Left colon (tissue), 2 donors: ENCODE measurements at regions not wholly inside any gene's neighbourhood (a gene's known extent, or its start where the extent isn't known, plus 50 kb on each side); places are given as distances from the start of the nearest gene placed in this dataset.

Experiments
- ATAC-seq: fragments of 200-7000 bp; cut with Tn5 transposase; one replicate; pipeline ENCODE4 v1.9.1; 2020; ENCODE audit warnings: mild to moderate bottlenecking, moderate library complexity
- DNase-seq, 2 donors: peaks; one replicate each; pipeline ENCODE4 v3.0.0-alpha.2; 2020
- intact Hi-C, 2 donors: fragments of 100-400 bp; cut with DNase I in 1 of 2; cut with micrococcal nuclease in 1 of 2; formaldehyde crosslinking; loops; one replicate each; pipeline versions ENCODE4 v1.11.2 to v1.14.0; 2022; cut with DNase I, micrococcal nuclease
- donor health status: DM: no; HTN: no; CAD: no.
- donor health status: DM: yes; HTN: yes; CAD: no.

DNA sequence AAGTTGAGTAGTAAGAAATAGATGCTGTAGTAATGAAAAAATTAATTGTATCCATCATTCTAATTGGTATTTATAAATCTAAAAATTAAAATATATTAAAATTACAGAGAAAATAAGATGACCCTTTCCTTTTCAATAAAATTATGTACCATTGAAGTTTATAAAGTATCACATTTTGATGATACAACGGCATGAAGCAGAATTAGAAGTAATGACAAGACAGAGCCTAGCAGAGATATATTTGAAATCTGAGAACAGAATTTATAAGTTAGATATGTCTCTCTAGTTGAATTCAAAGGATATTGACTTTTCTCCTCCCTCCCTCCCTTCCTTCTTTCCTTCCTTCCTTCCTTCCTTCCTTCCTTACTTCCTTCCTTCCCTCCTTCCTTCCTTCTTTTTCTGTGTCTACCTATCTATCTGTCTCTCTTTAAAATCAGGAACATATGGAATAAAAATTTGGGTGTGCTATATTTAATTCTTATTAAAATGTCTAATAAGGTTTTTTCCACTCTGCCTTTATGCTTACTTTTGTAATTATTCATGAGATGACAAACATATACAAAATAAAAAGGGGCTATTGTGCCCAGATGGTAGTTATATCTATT, 258.5 kb upstream of the CD180 start:
- DNase-seq (no peak), ATAC-seq (no peak)
- intact Hi-C loops = no loop called here

- ATAC-seq = no peak
- intact Hi-C loops = no loop called here
- DNase-seq = no peak
Measured at GRCh38 chr5:67453111-67453905, 256.7 kb upstream of the CD180 start.

GRCh38 chr5:67451640-67452279, 255.2 kb upstream of the CD180 start:
- no peak for DNase-seq
- ATAC-seq = no peak
- intact Hi-C loops = no loop called here

DNA sequence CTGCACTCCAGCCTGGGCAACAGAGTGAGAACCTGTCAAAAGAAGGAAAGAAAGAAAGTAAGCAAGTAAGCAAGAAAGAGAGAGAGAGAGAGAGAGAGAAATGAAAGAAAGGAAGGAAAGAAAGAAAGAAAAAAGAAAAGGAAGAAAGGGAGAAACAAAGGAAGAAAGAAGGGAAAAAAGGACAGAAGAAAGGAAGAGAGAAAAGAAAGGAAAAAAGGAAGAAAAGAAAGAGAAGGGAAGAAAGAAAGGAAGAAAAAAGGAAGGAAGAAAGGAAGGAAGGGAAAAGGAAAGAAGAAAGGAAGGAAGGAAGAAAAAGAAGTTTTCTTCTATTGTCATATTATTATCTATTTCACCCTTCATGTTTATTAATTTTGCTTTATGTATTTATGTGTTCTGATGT, 251.1 kb upstream of the CD180 start:
- intact Hi-C loops = no loop called here
- no peak for DNase-seq
- no peak for ATAC-seq

- intact Hi-C loops = no loop called here
- DNase-seq (no peak), ATAC-seq (no peak)
Measured at GRCh38 chr5:67437905-67438845, 241.6 kb upstream of the CD180 start.

DNA sequence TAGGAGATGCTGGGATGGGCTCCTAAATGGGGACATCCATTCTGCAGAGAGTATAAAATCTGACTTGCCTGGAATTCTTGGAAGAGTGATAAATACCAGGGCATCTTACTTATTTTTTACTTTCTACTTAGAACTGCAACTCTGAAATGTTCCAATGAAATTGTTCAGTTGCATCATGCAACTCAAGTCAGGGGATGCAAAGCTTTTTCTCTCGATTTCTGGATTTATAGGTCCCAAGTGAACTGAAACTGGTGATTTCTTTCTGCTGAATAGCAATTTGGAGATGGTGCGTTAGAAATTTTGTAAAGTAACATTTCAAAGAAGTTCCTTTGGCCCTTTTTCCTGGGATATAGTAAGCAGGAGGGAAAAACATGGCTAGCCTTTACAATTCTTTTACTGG, 238.4 kb upstream of the CD180 start:
- no peak for ATAC-seq
- intact Hi-C loops = no loop called here
- DNase-seq = no peak

DNA sequence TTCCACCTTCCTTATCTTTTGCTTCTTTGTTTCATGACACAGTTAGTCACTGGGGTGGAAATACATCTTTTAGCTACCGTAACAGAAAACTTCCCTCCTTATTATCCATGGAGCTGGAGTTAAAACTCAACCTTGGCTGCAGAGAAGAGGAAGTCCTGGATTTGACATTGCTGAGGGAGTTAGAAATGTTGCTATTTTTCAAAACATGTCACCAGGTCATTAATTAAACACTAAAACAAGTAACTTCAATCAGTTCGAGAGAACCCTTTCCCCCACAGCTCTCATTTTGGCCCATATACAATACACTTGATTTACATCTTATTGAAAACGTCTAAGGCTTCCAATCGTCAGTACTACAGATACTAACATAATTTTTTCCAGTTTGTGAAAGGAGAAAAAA, 237.9 kb upstream of the CD180 start:
- DNase-seq (no peak), ATAC-seq (no peak)
- intact Hi-C loops = no loop called here

DNA sequence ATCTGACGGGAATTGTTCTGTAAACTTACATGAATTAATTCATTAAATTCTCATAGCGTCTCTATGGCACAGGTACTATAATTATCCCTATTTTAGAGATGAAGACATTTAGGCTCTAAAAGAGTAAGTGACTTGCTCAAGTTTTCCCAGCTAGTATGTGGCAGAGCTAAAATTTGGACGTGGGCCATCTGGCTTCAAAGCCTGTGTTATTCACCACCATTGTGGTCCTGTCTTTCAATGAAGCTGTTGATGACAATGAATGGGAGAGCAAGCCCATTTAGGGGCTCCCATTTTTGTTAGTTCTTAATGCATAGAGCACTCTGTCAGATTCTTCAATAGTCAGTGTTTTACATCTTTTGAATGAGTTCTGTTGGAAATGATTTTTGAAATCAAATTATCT, 236.0 kb upstream of the CD180 start:
- DNase-seq (no peak), ATAC-seq (no peak)
- intact Hi-C loops = no loop called here

DNA sequence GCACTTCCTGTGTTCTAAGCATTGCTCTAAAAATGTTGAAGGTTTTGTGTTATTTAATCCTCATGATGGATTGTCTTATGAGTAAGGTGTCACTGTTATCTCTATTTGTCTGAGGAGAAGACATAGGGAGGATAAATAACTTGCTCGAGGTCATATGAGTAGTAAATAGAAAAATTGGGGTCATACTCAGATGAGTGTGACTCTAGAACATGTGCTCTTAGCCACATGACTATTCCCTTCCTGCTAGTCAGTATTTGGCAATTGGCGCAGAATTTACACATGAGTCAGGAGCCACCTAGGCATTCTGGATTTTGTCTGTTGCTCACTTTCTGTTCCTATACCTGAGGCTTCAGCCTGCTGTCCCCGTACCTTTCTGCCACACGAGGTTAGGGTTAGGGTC, 234.6 kb upstream of the CD180 start:
- DNase-seq = no peak
- intact Hi-C loops = no loop called here
- ATAC-seq = no peak

- intact Hi-C loops = no loop called here
- DNase-seq (no peak), ATAC-seq (no peak)
Measured at GRCh38 chr5:67427850-67428298, 231.3 kb upstream of the CD180 start.

- intact Hi-C loops = no loop called here
- no peak for ATAC-seq
- DNase-seq = no peak
Measured at GRCh38 chr5:67426961-67427849, 230.6 kb upstream of the CD180 start.

- DNase-seq (no peak), ATAC-seq (no peak)
- intact Hi-C loops = no loop called here
Measured at GRCh38 chr5:67425514-67425913, 228.9 kb upstream of the CD180 start.

GRCh38 chr5:67417839-67418238, 221.2 kb upstream of the CD180 start:
- no peak for DNase-seq
- intact Hi-C loops = no loop called here
- ATAC-seq = no peak

DNA sequence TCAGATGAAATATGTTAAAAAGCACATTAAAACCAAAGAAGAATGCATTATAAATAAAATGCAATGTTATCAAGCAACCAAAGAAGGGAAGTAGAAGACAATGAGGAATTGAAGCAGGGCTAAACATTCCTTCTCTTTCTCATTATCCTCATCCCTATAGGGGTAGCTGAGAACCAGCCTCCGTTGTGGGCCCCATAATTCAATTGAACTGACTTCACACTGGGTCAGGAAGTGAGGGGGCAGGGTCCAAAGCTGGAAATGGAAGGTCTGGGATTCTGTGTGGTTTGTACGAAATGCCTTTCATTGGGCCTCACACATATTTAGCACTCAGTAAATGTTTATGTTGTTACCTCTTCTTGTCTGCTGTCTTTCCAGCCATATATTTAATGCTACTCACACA, 220.4 kb upstream of the CD180 start:
- intact Hi-C loops = no loop called here
- no peak for ATAC-seq
- no peak for DNase-seq

- intact Hi-C loops = no loop called here
- no peak for DNase-seq
- ATAC-seq = no peak
Measured at GRCh38 chr5:67416133-67416937, 219.7 kb upstream of the CD180 start.

DNA sequence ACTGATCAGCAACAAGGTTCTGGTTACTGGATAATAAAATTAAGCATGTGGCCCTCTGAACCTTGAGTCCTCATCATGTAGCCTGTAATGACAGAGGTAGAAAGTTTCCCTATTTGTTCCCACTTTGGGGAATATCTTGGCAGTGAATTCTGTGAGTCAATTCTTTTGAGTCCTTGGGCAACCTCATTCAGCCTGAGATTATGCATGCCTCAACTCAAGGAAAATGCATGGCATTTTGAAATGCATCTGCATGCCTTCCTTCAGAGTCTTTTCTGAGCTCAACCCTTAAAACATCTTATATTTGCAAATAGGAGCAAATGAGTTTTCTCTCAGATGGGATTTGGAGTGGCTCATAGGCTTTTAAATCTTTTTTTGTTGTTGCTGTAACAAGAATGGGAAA, 218.1 kb upstream of the CD180 start:
- intact Hi-C loops = no loop called here
- no peak for DNase-seq
- no peak for ATAC-seq

DNA sequence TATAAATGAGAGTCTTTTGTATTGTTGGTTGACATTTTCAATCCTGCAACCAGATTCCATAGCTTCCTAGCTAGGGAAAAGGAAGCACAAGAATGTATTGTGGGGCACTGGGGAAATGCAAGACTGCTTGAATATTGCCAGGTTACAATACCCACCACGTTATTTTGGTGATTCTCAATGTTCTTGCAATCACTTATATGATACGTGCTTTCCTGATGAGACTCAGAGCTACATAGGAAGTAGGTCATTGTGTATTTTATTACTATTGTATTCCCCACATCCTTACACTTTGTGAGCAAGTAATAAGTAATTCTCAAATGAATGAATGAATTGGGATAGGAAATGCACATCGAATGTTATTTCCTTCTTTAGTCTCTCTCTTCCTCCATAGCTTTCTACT, 217.1 kb upstream of the CD180 start:
- intact Hi-C loops = no loop called here
- ATAC-seq (no peak), DNase-seq (no peak)
